Keratinocyte (primary cell): ENCODE measurements at regions not wholly inside any gene's neighbourhood (a gene's known extent, or its start where the extent isn't known, plus 50 kb on each side); places are given as distances from the start of the nearest gene placed in this dataset.

Experiments
- DNase-seq: peaks from one replicate; pipeline ENCODE4 v3.0.0-alpha.2; 2011; ENCODE audit warnings: low read depth, missing footprints, low spot score
- FAIRE-seq: peaks from 2 replicates; lab custom pipeline; 2011; peaks lifted over from hg19 to GRCh38; lab: Jason Lieb, UNC
- H2AFZ ChIP-seq: 2 replicates; pipeline ENCODE4 v1.6.0; 2012; ENCODE audit warnings: low read length, control low read depth, inconsistent platforms; ENCODE audit not compliant: control insufficient read depth
- H3K27ac ChIP-seq: 2 replicates; pipeline ENCODE4 v1.5.1; 2011; ENCODE audit warnings: low read length; ENCODE audit not compliant: control insufficient read depth, insufficient read depth
- H3K27me3 ChIP-seq: 3 replicates; pipeline ENCODE4 v1.6.0; 2011; ENCODE audit warnings: low read length; ENCODE audit not compliant: control insufficient read depth, insufficient read depth; ENCODE audit errors: extremely low read depth
- H3K36me3 ChIP-seq, 2 experiments: 2 replicates in 1 of 2; 3 replicates in 1 of 2; pipeline ENCODE4 v1.5.1; 2011; ENCODE audit warnings: low read length in 2 of 2, mild to moderate bottlenecking in 1 of 2; ENCODE audit not compliant: control insufficient read depth in 2 of 2, insufficient read depth in 2 of 2; ENCODE audit errors: extremely low read depth in 1 of 2
- H3K4me1 ChIP-seq: 3 replicates; pipeline ENCODE4 v1.5.1; 2011; ENCODE audit warnings: low read length; ENCODE audit not compliant: control insufficient read depth, insufficient read depth; ENCODE audit errors: extremely low read depth
- H3K4me2 ChIP-seq: 3 replicates; pipeline ENCODE4 v1.6.0; 2011; ENCODE audit warnings: low read depth, low read length; ENCODE audit not compliant: control insufficient read depth, insufficient read depth; ENCODE audit errors: extremely low read depth
- H3K4me3 ChIP-seq, 3 experiments: fragments of 200-600 bp in 1 of 3; sonication (generic) in 1 of 3; 2 replicates in 2 of 3; 3 replicates in 1 of 3; pipeline ENCODE4 v1.5.1; 2011 to 2016; ENCODE audit warnings: low read length in 3 of 3, mild to moderate bottlenecking in 3 of 3, control low read depth in 2 of 3, inconsistent platforms in 1 of 3, low read depth in 1 of 3, mixed read lengths in 1 of 3, mixed run types in 1 of 3, moderate library complexity in 1 of 3; ENCODE audit not compliant: control insufficient read depth in 2 of 3, insufficient read depth in 2 of 3; ENCODE audit errors: extremely low read depth in 1 of 3
- H3K79me2 ChIP-seq: 2 replicates; pipeline ENCODE4 v1.6.0; 2012; ENCODE audit warnings: low read length; ENCODE audit not compliant: control insufficient read depth, insufficient read depth
- H3K9ac ChIP-seq: 3 replicates; pipeline ENCODE4 v1.6.0; 2011; ENCODE audit warnings: low read length; ENCODE audit not compliant: control insufficient read depth, insufficient read depth; ENCODE audit errors: extremely low read depth
- H3K9me1 ChIP-seq: 3 replicates; pipeline ENCODE4 v1.6.0; 2011; ENCODE audit warnings: low read length; ENCODE audit not compliant: control insufficient read depth, insufficient read depth; ENCODE audit errors: extremely low read depth
- H3K9me3 ChIP-seq: 2 replicates; pipeline ENCODE4 v1.5.1; 2012; ENCODE audit warnings: low read depth, low read length; ENCODE audit not compliant: control insufficient read depth
- H4K20me1 ChIP-seq: 3 replicates; pipeline ENCODE4 v1.6.0; 2011; ENCODE audit warnings: low read length; ENCODE audit not compliant: control insufficient read depth, insufficient read depth; ENCODE audit errors: extremely low read depth
- EZH2 ChIP-seq: IDR thresholded peaks from one replicate; pipeline ENCODE4 v1.6.1; 2012; ENCODE audit warnings: inconsistent platforms, mild to moderate bottlenecking, low read length, moderate library complexity
- dilution Hi-C: fragments of 300-500 bp; cut with MboI; formaldehyde crosslinking; loops from one replicate; pipeline ENCODE4 v1.7.0; 2020; ENCODE audit warnings: low sequenced_read_pairs; ENCODE audit not compliant: extremely low pct_ligation_motif_present
- TF ChIP-seq, protein P1 (sequence below), 3 experiments: IDR thresholded peaks in 1 of 3; conservative IDR thresholded peaks in 1 of 3; optimal IDR thresholded peaks in 1 of 3; 2 replicates in 2 of 3; 3 replicates in 1 of 3; pipeline versions ENCODE3 to v1.5.1; 2011; ENCODE audit warnings: low read length in 3 of 3, mild to moderate bottlenecking in 3 of 3, moderate library complexity in 2 of 3, control low read depth in 1 of 3, inconsistent platforms in 1 of 3; ENCODE audit not compliant: insufficient read depth in 2 of 3; ENCODE audit errors: extremely low read depth in 1 of 3

DNA sequence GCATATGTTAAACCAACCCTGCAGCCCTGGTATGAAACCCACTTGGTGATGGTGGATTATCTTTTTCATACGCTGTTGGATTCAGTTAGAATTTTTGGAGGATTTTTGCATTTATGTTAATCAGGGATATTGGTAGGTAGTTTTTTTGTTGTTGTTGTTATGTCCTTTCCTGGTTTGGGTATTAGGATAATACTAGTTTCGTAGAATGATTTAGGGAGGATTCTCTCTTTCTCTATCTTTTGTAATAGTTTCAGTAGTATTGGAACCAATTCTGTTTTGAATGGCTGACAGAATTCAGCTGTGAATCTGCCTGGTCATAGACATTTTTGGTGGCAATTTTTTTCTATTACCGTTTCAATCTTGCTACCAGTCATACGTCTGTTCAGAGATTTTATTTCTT, 305.4 kb downstream of the IDS start:
- Histone ChIP-seq H3K27ac (no peak overlapping the region), H3K27me3 (no peaks in the 10 kb centered on the region), H3K4me2 (no peak overlapping the region), H2AFZ (no peak overlapping the region), H3K36me3 (no peaks in the 10 kb centered on the region), H4K20me1 (no peaks in the 10 kb centered on the region), H3K79me2 (no peaks in the 10 kb centered on the region), H3K9me3 (no peaks in the 10 kb centered on the region), H3K9ac (no peak overlapping the region), H3K4me3 (no peak overlapping the region), H3K4me1 (no peaks in the 10 kb centered on the region), H3K9me1 (no peaks in the 10 kb centered on the region)
- FAIRE-seq (no peak), DNase-seq (no peak)
- dilution Hi-C loops = no loop called here
- TF ChIP-seq, protein P1, sequence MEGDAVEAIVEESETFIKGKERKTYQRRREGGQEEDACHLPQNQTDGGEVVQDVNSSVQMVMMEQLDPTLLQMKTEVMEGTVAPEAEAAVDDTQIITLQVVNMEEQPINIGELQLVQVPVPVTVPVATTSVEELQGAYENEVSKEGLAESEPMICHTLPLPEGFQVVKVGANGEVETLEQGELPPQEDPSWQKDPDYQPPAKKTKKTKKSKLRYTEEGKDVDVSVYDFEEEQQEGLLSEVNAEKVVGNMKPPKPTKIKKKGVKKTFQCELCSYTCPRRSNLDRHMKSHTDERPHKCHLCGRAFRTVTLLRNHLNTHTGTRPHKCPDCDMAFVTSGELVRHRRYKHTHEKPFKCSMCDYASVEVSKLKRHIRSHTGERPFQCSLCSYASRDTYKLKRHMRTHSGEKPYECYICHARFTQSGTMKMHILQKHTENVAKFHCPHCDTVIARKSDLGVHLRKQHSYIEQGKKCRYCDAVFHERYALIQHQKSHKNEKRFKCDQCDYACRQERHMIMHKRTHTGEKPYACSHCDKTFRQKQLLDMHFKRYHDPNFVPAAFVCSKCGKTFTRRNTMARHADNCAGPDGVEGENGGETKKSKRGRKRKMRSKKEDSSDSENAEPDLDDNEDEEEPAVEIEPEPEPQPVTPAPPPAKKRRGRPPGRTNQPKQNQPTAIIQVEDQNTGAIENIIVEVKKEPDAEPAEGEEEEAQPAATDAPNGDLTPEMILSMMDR (optimal IDR thresholded peaks at IDR 0.05 in 1 of 3, IDR thresholded peaks at IDR 0.05 in 1 of 3, conservative IDR thresholded peaks at IDR 0.05 in 1 of 3; ENCODE audit: extremely low read depth in 1 of 3, insufficient read depth in 2 of 3, low read length in 3 of 3) = no peak
- TF ChIP-seq EZH2 = no peak

DNA sequence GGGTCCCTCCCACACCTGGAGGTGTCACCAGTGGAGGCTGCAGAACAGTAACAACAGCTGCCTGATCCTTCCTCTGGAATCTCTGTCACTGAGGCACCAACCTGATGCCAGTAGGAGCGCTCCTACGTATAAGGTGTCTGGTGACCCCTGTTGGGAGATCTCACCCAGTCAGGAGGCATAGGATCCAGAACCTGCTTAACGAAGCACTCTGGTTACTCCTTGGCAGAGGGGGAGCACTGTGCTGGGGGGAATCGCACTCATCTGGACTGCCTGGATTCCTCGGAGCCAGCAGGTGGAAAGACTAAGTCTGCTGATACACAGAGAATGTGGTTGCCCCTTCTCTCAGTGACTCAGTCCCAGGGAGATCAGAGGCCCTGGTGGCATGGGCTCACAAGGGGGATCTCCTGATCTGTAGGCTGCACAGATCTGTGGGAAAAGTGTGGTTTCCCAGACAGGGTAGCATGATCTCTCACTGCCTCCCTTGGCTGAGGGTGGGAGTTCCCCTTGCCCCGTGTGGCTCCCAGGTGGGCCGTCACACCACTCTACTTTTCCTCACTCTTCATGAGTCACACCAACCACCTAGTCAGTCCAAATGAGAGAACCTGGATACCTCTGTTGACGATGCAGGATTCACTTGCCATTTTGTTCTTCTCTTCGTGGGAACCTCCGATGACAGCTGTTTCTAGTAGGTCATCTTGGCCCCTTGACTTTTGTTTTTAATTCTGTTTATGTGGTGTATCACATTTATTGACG, 305.9 kb downstream of the IDS start:
- Histone ChIP-seq H3K9ac (no peak overlapping the region), H3K9me1 (no peaks in the 10 kb centered on the region), H4K20me1 (no peaks in the 10 kb centered on the region), H3K27me3 (no peaks in the 10 kb centered on the region), H3K36me3 (no peaks in the 10 kb centered on the region), H3K4me2 (no peak overlapping the region), H3K27ac (no peak overlapping the region), H3K4me3 (no peak overlapping the region), H3K79me2 (no peaks in the 10 kb centered on the region), H3K9me3 (no peaks in the 10 kb centered on the region), H2AFZ (no peak overlapping the region), H3K4me1 (no peaks in the 10 kb centered on the region)
- FAIRE-seq (no peak), DNase-seq (no peak)
- TF ChIP-seq, protein P1 (optimal IDR thresholded peaks at IDR 0.05 in 1 of 3, IDR thresholded peaks at IDR 0.05 in 1 of 3, conservative IDR thresholded peaks at IDR 0.05 in 1 of 3; ENCODE audit: extremely low read depth in 1 of 3, insufficient read depth in 2 of 3, low read length in 3 of 3) = no peak
- no peak for TF ChIP-seq EZH2
- dilution Hi-C loops = no loop called here
